IMR-90 (cell line): ENCODE measurements at regions not wholly inside any gene's neighbourhood (a gene's known extent, or its start where the extent isn't known, plus 50 kb on each side); places are given as distances from the start of the nearest gene placed in this dataset.

Experiments used
- ATAC-seq: fragments of 200-7000 bp; cut with Tn5 transposase; 2 replicates; pipeline ENCODE4 v1.9.1; 2020; ENCODE audit warnings: low read depth, mild to moderate bottlenecking, moderate library complexity
- BruUV-seq: library from RNA; stranded (reverse); fragments of 400-500 nt; replicated peaks from 2 replicates; lab custom pipeline; 2021; lab: Mats Ljungman, UMichigan
- CTCF ChIA-PET: fragments of 300-600 bp; formaldehyde crosslinking; extraction: SDS; loops from one replicate; lab custom pipeline; 2021; ENCODE audit warnings: antibody characterized with exemption; lab: Yijun Ruan, JAX
- POLR2A ChIA-PET: fragments of 300-600 bp; sonication (Branson Sonifier 250); formaldehyde crosslinking; loops from one replicate; lab custom pipeline; 2022; ENCODE audit warnings: antibody characterized with exemption; ENCODE audit not compliant: unreplicated experiment; lab: Charles Lee
- DNase-seq: peaks from one replicate; pipeline ENCODE4 v3.0.0; 2013
- H2AFZ ChIP-seq: replicated peaks from 2 replicates; pipeline ENCODE3; 2013; ENCODE audit warnings: low read length, mild to moderate bottlenecking; ENCODE audit not compliant: poor library complexity
- H2AK5ac ChIP-seq: 2 replicates; pipeline ENCODE4 v1.6.1; 2013; ENCODE audit warnings: low read depth, low read length, inconsistent platforms
- H2AK9ac ChIP-seq: replicated peaks from 2 replicates; pipeline ENCODE3; 2013; ENCODE audit warnings: mild to moderate bottlenecking, low read depth, low read length, moderate library complexity; ENCODE audit not compliant: poor library complexity
- H2BK120ac ChIP-seq: 2 replicates; pipeline ENCODE4 v1.6.1; 2013; ENCODE audit warnings: low read depth, low read length, inconsistent platforms
- H2BK15ac ChIP-seq: 3 replicates; pipeline ENCODE4 v1.6.1; 2013; ENCODE audit warnings: low read depth, low read length, inconsistent platforms
- H2BK20ac ChIP-seq: 2 replicates; pipeline ENCODE4 v1.6.1; 2013; ENCODE audit warnings: low read depth, mild to moderate bottlenecking, inconsistent platforms, low read length, moderate library complexity
- H2BK5ac ChIP-seq: 2 replicates; pipeline ENCODE4 v1.6.1; 2013; ENCODE audit warnings: mild to moderate bottlenecking, low read depth, low read length, inconsistent platforms; ENCODE audit not compliant: poor library complexity, severe bottlenecking
- H3K14ac ChIP-seq: replicated peaks from 2 replicates; pipeline ENCODE4 v1.6.1; 2013; ENCODE audit warnings: low read depth, low read length, inconsistent platforms
- H3K18ac ChIP-seq: 2 replicates; pipeline ENCODE4 v1.6.1; 2013; ENCODE audit warnings: low read depth, low read length, control low read depth
- H3K23ac ChIP-seq: 2 replicates; pipeline ENCODE4 v1.6.1; 2013; ENCODE audit warnings: low read depth, low read length, inconsistent platforms
- H3K27ac ChIP-seq: 2 replicates; pipeline ENCODE4 v1.5.1; 2013; ENCODE audit warnings: mild to moderate bottlenecking, control low read depth, low read length; ENCODE audit not compliant: insufficient read depth
- H3K27me3 ChIP-seq: 2 replicates; pipeline ENCODE4 v1.6.1; 2013; ENCODE audit warnings: low read length; ENCODE audit not compliant: control insufficient read depth, insufficient read depth
- H3K36me3 ChIP-seq: 2 replicates; pipeline ENCODE4 v1.6.1; 2013; ENCODE audit warnings: low read length, mixed read lengths; ENCODE audit not compliant: control insufficient read depth, insufficient read depth
- H3K4ac ChIP-seq: 2 replicates; pipeline ENCODE4 v1.6.1; 2013; ENCODE audit warnings: low read depth, low read length, inconsistent platforms
- H3K4me1 ChIP-seq: 2 replicates; pipeline ENCODE4 v1.6.1; 2013; ENCODE audit warnings: low read length, mixed read lengths; ENCODE audit not compliant: control insufficient read depth, insufficient read depth
- H3K4me2 ChIP-seq: 2 replicates; pipeline ENCODE4 v1.6.1; 2013; ENCODE audit warnings: low read depth, mild to moderate bottlenecking, control low read depth, low read length, moderate library complexity
- H3K4me3 ChIP-seq: 2 replicates; pipeline ENCODE4 v1.5.1; 2013; ENCODE audit warnings: low read depth, mild to moderate bottlenecking, control low read depth, low read length, moderate library complexity; ENCODE audit not compliant: insufficient read depth
- H3K56ac ChIP-seq: 2 replicates; pipeline ENCODE4 v1.6.1; 2013; ENCODE audit warnings: low read length, inconsistent platforms; ENCODE audit not compliant: insufficient read depth; ENCODE audit errors: extremely low read depth
- H3K79me1 ChIP-seq, 2 experiments: 2 replicates each; pipeline ENCODE4 v1.6.1; 2013; ENCODE audit warnings: low read length in 2 of 2, inconsistent platforms in 1 of 2, low read depth in 1 of 2
- H3K9ac ChIP-seq: 2 replicates; pipeline ENCODE4 v1.6.1; 2013; ENCODE audit warnings: low read depth, low read length, control low read depth
- H3K9me1 ChIP-seq: 2 replicates; pipeline ENCODE4 v1.6.1; 2013; ENCODE audit warnings: low read length, inconsistent platforms; ENCODE audit not compliant: insufficient read depth
- H3K9me3 ChIP-seq: 2 replicates; pipeline ENCODE4 v1.6.1; 2013; ENCODE audit warnings: low read length; ENCODE audit not compliant: control insufficient read depth, insufficient read depth
- H4K20me1 ChIP-seq: 2 replicates; pipeline ENCODE4 v1.6.1; 2013; ENCODE audit warnings: low read length, inconsistent platforms; ENCODE audit not compliant: insufficient read depth
- H4K5ac ChIP-seq: 2 replicates; pipeline ENCODE4 v1.6.1; 2013; ENCODE audit warnings: mild to moderate bottlenecking, low read depth, low read length, control low read depth
- H4K8ac ChIP-seq, 2 experiments: 2 replicates each; pipeline ENCODE4 v1.6.1; 2013; ENCODE audit warnings: low read depth in 2 of 2, low read length in 2 of 2, control low read depth in 1 of 2, inconsistent platforms in 1 of 2
- H4K91ac ChIP-seq: 2 replicates; pipeline ENCODE4 v1.6.1; 2013; ENCODE audit warnings: low read depth, low read length, inconsistent platforms; ENCODE audit not compliant: insufficient read depth
- BHLHE40 ChIP-seq: fragments of 150-350 bp; IDR thresholded peaks from 2 replicates; pipeline ENCODE4 v1.6.1; 2016; ENCODE audit warnings: mild to moderate bottlenecking, low read depth, low read length
- CEBPB ChIP-seq: IDR thresholded peaks from 2 replicates; pipeline ENCODE4 v1.6.1; 2012; ENCODE audit warnings: low read depth, low read length, improper control_type of control experiment
- CHD1 ChIP-seq: IDR thresholded peaks from 2 replicates; pipeline ENCODE4 v1.6.1; 2012; ENCODE audit warnings: low read depth, low read length, improper control_type of control experiment
- ELK1 ChIP-seq: fragments of 150-350 bp; IDR thresholded peaks from 2 replicates; pipeline ENCODE4 v1.6.1; 2016; ENCODE audit warnings: low read depth, mild to moderate bottlenecking, low read length, moderate library complexity, borderline replicate concordance
- MAFK ChIP-seq: IDR thresholded peaks from 2 replicates; pipeline ENCODE4 v1.6.1; 2012; ENCODE audit warnings: low read depth, low read length, improper control_type of control experiment
- MXI1 ChIP-seq: IDR thresholded peaks from 2 replicates; pipeline ENCODE4 v1.6.1; 2012; ENCODE audit warnings: low read depth, mild to moderate bottlenecking, low read length, moderate library complexity, borderline replicate concordance
- POLR2A ChIP-seq: IDR thresholded peaks from 2 replicates; pipeline ENCODE4 v1.6.1; 2012; ENCODE audit warnings: mild to moderate bottlenecking, low read depth, low read length
- RAD21 ChIP-seq: IDR thresholded peaks from 2 replicates; pipeline ENCODE4 v1.6.1; 2012; ENCODE audit warnings: low read length, improper control_type of control experiment
- WGBS, 2 experiments: methylation state at CpG; one replicate each; pipeline versions ENCODE4 v1.1.5 to v1.1.7; 2013; ENCODE audit warnings: missing lambda C conversion rate in 2 of 2; ENCODE audit not compliant: insufficient read length in 1 of 2; ENCODE audit errors: extremely low coverage in 2 of 2; 5-methylcytosine and 5-hydroxymethylcytosine counted together
- dilution Hi-C: fragments of 300-500 bp; cut with HindIII; formaldehyde crosslinking; loops from one replicate; pipeline ENCODE4 v1.14.3; 2018; ENCODE audit warnings: low sequenced_read_pairs; ENCODE audit not compliant: unreplicated experiment
- in situ Hi-C: fragments of 300-500 bp; cut with MboI; formaldehyde crosslinking; loops from 3 replicates; pipeline ENCODE4 v1.14.3; 2019; ENCODE audit warnings: low sequenced_read_pairs, inconsistent platforms, mixed read lengths
- intact Hi-C: fragments of 100-400 bp; cut with micrococcal nuclease; formaldehyde crosslinking; loops from 2 replicates; pipeline ENCODE4 v1.10.0; 2022

DNA sequence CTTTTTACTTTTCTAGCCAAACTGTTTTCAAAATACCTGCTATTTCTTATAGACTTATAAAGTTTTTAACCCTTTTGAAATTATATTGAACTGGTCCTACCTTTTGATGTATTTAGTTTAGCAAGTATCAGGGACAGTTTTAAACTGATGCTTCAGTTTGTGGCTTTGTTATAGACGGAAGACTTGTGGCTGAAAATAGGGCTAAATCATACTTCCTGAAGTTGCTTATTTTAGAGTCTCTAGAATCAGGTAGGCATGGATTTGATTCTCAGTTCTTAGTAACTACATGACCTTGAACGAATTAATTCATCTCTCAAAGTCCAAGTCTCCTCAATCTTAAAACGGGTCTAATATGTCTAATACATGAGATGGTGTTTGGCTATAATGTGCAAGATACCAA is 322.8 kb downstream of the RAP2B start:
- in situ Hi-C loops (no loop called here), intact Hi-C loops (no loop called here)
- 100% methylated on average over 1 of the region's 3 CpGs; no CpG with 5 or more reads in 1 of the 2 experiments for WGBS, 2 experiments

More for the DNA sequence above, 322.8 kb downstream of the RAP2B start:
- Histone ChIP-seq H3K9me3 (no peaks in the 10 kb centered on the region), H3K4me1 (no peaks in the 10 kb centered on the region), H2AFZ (no peak overlapping the region), H2BK5ac (no peak overlapping the region), H3K4me2 (no peak overlapping the region), H4K5ac (no peak overlapping the region), H2AK5ac (no peak overlapping the region), H4K8ac (no peak overlapping the region), H2AK9ac (no peak overlapping the region), H3K56ac (no peak overlapping the region), H3K4me3 (no peak overlapping the region), H2BK15ac (no peak overlapping the region), H3K9me1 (no peaks in the 10 kb centered on the region), H3K4ac (no peak overlapping the region), H3K23ac (no peak overlapping the region), H3K14ac (no peak overlapping the region), H2BK120ac (no peak overlapping the region), H3K27ac (no peak overlapping the region), H2BK20ac (no peak overlapping the region), H4K20me1 (no peaks in the 10 kb centered on the region), H3K18ac (no peak overlapping the region), H3K9ac (no peak overlapping the region), H4K91ac (no peak overlapping the region), H3K27me3 (no peaks in the 10 kb centered on the region; the same call in 1 of the 2 replicates), H3K79me1 (no peaks in the 10 kb centered on the region), H3K36me3 (no peaks in the 10 kb centered on the region)
- ChIA-PET POLR2A (no interaction called here), CTCF (no interaction called here)
- BruUV-seq: no TSS peak
- no peak for DNase-seq
- dilution Hi-C loops: no loop called here
- TF ChIP-seq POLR2A: no peak
- no peak for TF ChIP-seq CEBPB
- no peak for TF ChIP-seq ELK1
- no peak for TF ChIP-seq BHLHE40
- no peak for TF ChIP-seq RAD21
- no peak for TF ChIP-seq MAFK
- no peak for TF ChIP-seq MXI1
- TF ChIP-seq CHD1: no peak
- ATAC-seq: no peak
